ENCODE measurements at regions not wholly inside any gene's neighbourhood (a gene's known extent, or its start where the extent isn't known, plus 50 kb on each side); places are given as distances from the start of the nearest gene placed in this dataset.

DNA sequence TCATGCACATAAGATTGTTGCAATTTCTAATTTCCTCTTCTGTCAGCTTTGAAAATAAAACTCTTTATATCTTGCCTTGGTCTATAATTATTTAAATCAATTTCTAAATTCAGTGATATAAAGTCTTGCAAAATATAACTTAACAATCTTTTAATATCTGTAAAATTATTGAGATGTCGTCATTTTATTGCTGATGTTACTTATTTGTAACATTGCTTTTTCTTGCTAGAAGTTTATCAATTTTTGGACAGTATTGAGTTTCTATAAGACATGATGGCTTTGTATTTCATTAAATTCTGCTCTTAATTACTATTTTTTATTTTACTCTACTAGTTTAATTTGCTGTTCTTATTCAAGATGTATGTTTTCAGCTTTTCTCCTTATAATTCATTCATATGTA lies 1036.5 kb downstream of the TMEM182 start:
- TF ChIP-seq, protein P1, sequence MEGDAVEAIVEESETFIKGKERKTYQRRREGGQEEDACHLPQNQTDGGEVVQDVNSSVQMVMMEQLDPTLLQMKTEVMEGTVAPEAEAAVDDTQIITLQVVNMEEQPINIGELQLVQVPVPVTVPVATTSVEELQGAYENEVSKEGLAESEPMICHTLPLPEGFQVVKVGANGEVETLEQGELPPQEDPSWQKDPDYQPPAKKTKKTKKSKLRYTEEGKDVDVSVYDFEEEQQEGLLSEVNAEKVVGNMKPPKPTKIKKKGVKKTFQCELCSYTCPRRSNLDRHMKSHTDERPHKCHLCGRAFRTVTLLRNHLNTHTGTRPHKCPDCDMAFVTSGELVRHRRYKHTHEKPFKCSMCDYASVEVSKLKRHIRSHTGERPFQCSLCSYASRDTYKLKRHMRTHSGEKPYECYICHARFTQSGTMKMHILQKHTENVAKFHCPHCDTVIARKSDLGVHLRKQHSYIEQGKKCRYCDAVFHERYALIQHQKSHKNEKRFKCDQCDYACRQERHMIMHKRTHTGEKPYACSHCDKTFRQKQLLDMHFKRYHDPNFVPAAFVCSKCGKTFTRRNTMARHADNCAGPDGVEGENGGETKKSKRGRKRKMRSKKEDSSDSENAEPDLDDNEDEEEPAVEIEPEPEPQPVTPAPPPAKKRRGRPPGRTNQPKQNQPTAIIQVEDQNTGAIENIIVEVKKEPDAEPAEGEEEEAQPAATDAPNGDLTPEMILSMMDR (IDR thresholded peaks at IDR 0.05) = no peak
- TF ChIP-seq ZFX (IDR thresholded peaks at IDR 0.05; ENCODE audit: borderline replicate concordance) = no peak

Data from 22Rv1 (cell line).